ENCODE measurements at regions not wholly inside any gene's neighbourhood (a gene's known extent, or its start where the extent isn't known, plus 50 kb on each side); places are given as distances from the start of the nearest gene placed in this dataset.

- TF ChIP-seq CTCF (tag by site-specific recombination; IDR thresholded peaks at IDR 0.05): no peak
- no peak for TF ChIP-seq ZNF311 (tag by site-specific recombination; IDR thresholded peaks at IDR 0.05; ENCODE audit: borderline replicate concordance)
- no peak for TF ChIP-seq ZBTB7A (tag by site-specific recombination; IDR thresholded peaks at IDR 0.05; ENCODE audit: low read depth)
- TF ChIP-seq PRDM1 (tag by site-specific recombination; IDR thresholded peaks at IDR 0.05): no peak
- TF ChIP-seq ZNF707 (tag by site-specific recombination; IDR thresholded peaks at IDR 0.05): no peak
- TF ChIP-seq ZBTB8A (tag by site-specific recombination; IDR thresholded peaks at IDR 0.05): no peak
- TF ChIP-seq ZNF23 (tag by site-specific recombination; IDR thresholded peaks at IDR 0.05; ENCODE audit: borderline replicate concordance): no peak
- TF ChIP-seq ZNF391 (tag by site-specific recombination; IDR thresholded peaks at IDR 0.05; ENCODE audit: borderline replicate concordance, low read depth): no peak
- TF ChIP-seq ZNF211 (tag by site-specific recombination; IDR thresholded peaks at IDR 0.05; ENCODE audit: low read depth): no peak
- no peak for TF ChIP-seq ZNF16 (tag by site-specific recombination; IDR thresholded peaks at IDR 0.05; ENCODE audit: low read depth)
- no peak for TF ChIP-seq ZNF639 (tag by site-specific recombination; IDR thresholded peaks at IDR 0.05)
- TF ChIP-seq ZNF324 (tag by site-specific recombination; IDR thresholded peaks at IDR 0.05): no peak
Measured at GRCh38 chr21:15195768-15196167, 131.0 kb upstream of the NRIP1 start.

All from HEK293 (cell line).